AG04449 (cell line): ENCODE measurements at regions not wholly inside any gene's neighbourhood (a gene's known extent, or its start where the extent isn't known, plus 50 kb on each side); places are given as distances from the start of the nearest gene placed in this dataset.

Experiments
- CTCF ChIA-PET: fragments of 350-600 bp; formaldehyde crosslinking; extraction: SDS; loops from one replicate; lab custom pipeline; 2021; ENCODE audit warnings: antibody characterized with exemption; lab: Yijun Ruan, JAX
- POLR2A ChIA-PET: fragments of 400-600, 350-600 bp; formaldehyde crosslinking; extraction: SDS; loops from one replicate; lab custom pipeline; 2020; ENCODE audit warnings: antibody characterized with exemption, inconsistent platforms; lab: Yijun Ruan, JAX
- DNase-seq: peaks from one replicate; pipeline ENCODE4 v3.0.0-alpha.2; 2010; ENCODE audit warnings: low read depth, low spot score
- H3K4me3 ChIP-seq: 2 replicates; pipeline ENCODE4 v1.5.1; 2011; ENCODE audit warnings: low read depth, mild to moderate bottlenecking, control low read depth, low read length
- TF ChIP-seq, protein P1 (sequence below): IDR thresholded peaks from one replicate; pipeline ENCODE4 v1.5.1; 2011; ENCODE audit warnings: mild to moderate bottlenecking, moderate library complexity, low read length, control low read depth, inconsistent platforms; ENCODE audit not compliant: insufficient read depth; ENCODE audit errors: missing control alignments

DNA sequence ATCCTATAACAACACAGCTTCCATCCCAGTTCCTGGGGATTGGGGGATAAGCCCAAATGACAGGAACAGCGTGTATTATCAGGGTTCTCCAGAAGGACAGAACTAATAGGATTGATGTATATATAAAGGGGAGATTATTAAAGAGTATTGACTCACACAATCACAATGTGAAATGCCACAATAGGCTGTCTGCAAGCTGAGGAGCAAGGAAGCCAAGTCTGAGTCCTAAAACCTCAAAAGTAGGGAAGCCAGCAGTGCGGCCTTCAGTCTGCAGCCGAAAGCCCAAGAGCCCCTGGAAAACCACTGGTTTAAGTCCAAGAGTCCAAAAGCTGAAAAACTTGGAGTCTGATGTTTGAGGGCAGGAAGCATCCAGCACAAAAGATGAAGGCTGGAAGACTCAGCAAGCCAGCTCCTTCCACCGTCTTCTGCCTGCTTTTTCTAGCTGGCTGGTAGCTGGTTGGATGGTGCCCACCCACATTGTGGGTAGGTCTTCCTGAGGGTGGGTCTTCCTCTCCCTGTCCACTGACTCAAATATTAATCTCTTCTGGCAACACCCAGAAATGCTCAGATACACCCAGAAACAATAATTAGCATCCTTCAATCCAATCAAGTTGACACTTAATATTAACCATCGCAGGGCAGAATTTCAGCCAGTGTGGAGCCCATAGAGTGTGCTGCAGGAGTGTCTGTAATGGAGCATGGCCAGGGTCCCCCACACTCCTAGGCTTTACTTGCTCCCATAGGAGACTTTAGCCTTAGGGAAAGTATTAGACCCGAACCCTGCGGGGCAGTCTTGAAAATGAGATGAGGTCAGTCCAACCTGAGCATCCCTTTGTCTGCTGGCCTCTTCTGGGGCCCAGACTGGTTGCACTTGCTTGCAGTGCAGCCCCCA lies 111.1 kb downstream of the SINHCAF start:
- TF ChIP-seq, protein P1, sequence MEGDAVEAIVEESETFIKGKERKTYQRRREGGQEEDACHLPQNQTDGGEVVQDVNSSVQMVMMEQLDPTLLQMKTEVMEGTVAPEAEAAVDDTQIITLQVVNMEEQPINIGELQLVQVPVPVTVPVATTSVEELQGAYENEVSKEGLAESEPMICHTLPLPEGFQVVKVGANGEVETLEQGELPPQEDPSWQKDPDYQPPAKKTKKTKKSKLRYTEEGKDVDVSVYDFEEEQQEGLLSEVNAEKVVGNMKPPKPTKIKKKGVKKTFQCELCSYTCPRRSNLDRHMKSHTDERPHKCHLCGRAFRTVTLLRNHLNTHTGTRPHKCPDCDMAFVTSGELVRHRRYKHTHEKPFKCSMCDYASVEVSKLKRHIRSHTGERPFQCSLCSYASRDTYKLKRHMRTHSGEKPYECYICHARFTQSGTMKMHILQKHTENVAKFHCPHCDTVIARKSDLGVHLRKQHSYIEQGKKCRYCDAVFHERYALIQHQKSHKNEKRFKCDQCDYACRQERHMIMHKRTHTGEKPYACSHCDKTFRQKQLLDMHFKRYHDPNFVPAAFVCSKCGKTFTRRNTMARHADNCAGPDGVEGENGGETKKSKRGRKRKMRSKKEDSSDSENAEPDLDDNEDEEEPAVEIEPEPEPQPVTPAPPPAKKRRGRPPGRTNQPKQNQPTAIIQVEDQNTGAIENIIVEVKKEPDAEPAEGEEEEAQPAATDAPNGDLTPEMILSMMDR: no peak
- DNase-seq: no peak
- H3K4me3 ChIP-seq: no peak overlapping the region
- ChIA-PET POLR2A (no interaction called here), CTCF (no interaction called here)

DNA sequence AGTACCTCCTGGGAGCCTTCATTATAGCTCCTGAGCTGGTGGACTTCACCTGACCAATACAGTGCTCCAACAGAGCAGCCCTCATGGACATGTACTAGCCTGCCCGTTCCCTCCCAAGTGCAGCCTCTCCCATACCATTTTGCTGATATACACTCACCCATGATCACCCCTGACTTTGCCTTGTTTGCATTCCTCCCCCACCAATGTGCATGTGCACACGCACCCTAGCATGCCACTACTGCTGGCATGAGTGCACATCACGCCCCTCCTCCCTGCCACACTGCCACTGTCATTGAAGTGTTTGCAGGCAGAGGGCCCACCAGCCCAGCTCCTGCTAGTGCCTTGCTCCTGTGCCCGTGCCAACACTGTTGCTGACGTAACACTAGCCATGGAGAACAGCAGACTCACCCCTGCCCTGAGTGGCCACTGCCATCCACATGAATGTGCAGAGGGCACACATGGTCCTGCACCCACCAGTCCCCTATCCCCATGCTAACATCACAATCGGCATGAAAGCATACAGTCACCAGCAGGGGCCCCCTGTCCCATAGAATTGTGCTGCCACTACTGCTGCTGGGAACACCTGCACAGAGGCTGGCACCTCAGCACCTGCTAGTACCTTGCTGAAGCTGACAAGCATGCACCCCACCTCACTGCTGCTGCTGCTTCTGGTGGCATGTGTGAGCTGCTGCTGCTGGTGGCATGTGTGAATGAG lies 110.3 kb downstream of the SINHCAF start:
- CTCF ChIA-PET: interaction anchor here (0.8 kb wide), 1 partner anchor 367 kb away, joined by 3 read pairs; no protein-coding TSS in a partner anchor

DNA sequence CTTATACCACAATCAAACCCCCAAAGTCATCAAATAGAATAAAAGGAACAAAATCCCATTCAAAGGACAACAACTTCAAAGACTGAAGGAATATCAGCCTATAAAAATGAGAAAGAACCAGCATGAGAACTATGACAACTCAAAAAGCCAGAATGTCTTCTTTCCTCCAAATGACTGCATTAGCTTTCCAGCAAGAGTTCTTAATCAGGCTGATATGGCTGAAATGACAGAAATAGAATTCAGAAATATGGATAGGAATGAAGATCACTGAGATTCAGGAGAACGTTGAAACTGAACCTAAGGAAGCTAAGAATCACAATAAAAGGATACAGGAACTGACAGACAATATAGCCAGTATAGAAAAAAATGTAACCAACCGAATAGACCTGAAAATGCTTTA lies 109.5 kb downstream of the SINHCAF start:
- no peak overlapping the region for H3K4me3 ChIP-seq
- CTCF ChIA-PET: interaction anchor here (0.8 kb wide), 1 partner anchor 368 kb away, joined by 3 read pairs; no protein-coding TSS in a partner anchor
- TF ChIP-seq, protein P1: no peak
- no peak for DNase-seq
- POLR2A ChIA-PET: no interaction called here

More for the DNA sequence above, 110.3 kb downstream of the SINHCAF start:
- TF ChIP-seq, protein P1: no peak
- POLR2A ChIA-PET: no interaction called here
- no peak overlapping the region for H3K4me3 ChIP-seq
- DNase-seq: no peak

DNA sequence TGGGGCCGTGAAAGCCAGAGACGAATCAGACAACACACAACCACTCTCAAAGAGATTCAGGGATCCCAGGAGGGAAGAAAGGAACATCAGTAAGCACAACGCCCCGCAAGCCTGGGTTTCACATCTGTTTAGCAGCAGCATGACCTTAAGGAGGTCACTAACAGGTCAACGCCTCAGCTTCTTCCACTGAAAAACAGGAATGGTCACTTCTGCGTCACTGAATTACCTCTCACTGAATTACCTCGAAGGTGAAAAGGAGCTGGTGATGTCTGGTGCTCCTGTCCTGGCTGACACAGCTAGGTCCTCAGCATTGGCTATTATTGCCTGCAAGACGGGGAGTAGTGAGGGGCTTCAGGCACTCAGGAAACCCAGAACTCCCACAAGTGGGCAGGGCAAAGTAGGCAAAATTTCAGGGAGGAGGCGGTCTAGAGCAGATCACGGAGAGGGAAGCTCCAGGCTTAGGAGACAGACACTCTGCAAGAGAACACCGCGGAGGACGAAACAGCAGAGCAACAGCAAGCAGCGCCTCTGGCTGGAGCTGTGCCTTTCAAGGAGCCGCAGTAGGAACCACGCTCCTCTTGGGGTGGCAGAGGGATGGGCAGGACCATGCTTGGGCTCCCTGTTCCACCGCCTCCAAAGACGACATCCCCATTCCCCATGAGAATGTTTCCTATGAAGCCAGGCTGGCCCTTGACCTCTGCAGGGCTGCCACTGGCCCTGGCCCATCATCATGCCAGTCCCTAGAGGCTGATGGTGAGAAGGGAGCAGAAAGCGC lies 108.4 kb downstream of the SINHCAF start:
- no peak for DNase-seq
- no peak overlapping the region for H3K4me3 ChIP-seq
- TF ChIP-seq, protein P1: no peak
- CTCF ChIA-PET: no interaction called here
- POLR2A ChIA-PET: no interaction called here

DNA sequence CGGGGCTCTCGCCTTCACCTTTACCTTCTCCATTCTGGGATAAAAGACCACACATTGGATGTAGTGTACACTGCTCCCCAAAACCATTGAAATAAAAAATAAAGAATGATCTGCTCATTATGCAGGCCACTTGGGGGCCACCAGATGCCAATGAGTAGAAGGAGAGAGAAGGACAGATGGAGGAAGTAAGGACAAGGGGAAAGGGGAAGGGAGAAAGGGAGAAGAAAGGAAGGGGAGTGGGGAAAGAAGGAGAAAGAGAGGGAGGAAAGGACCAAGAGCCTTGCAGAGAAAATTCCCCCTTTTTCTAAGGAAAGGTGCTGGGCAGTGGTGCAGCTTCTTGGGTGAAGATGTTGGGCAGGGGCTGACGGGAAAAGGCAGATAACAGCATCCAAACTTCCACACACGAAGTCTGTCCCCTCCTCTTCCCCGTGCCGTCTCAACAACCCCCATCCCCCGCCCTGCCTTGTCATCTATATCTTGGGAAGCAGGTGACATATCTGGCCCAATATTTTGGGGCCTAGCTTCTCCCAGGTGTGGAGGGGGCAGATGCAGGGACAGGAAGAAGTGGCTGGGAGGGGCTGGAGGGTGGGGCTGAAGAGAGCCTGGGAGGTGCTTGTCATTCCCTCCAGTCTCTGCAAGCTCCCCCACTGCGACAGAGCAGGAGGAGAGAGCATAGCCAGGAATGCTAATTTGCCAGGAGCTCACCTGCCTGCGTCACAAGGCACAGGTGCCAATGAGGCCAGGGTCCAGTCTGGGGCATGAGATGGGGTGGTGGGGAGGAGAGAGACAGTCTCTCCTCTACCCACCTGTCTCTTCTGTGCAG lies 107.5 kb downstream of the SINHCAF start:
- ChIA-PET POLR2A (no interaction called here), CTCF (no interaction called here)
- DNase-seq: no peak
- TF ChIP-seq, protein P1: no peak
- H3K4me3 ChIP-seq: no peak overlapping the region
